GM23338 (cell line): ENCODE measurements at regions not wholly inside any gene's neighbourhood (a gene's known extent, or its start where the extent isn't known, plus 50 kb on each side); places are given as distances from the start of the nearest gene placed in this dataset.

Source experiments
- ATAC-seq: fragments of 200-7000 bp; cut with Tn5 transposase; 3 replicates; pipeline ENCODE4 v1.9.1; 2020
- DNase-seq: peaks from one replicate; pipeline ENCODE4 v3.0.0-alpha.2; 2015; ENCODE audit warnings: low spot score
- H2AFZ ChIP-seq: fragments of 200-600 bp; sonication (generic); 2 replicates; pipeline ENCODE4 v1.8.0; 2016; ENCODE audit warnings: antibody characterized with exemption, mild to moderate bottlenecking, moderate library complexity
- H3F3A ChIP-seq: fragments of 200-600 bp; sonication (generic); replicated peaks from 2 replicates; pipeline ENCODE4 v1.8.0; 2017; ENCODE audit warnings: antibody characterized with exemption, mixed run types, low read depth
- H3K27ac ChIP-seq: fragments of 200-600 bp; sonication (generic); 2 replicates; pipeline ENCODE4 v1.6.1; 2016; ENCODE audit warnings: low read depth
- H3K27me3 ChIP-seq: fragments of 200-600 bp; sonication (generic); 2 replicates; pipeline ENCODE4 v1.8.0; 2016; ENCODE audit warnings: mild to moderate bottlenecking, mixed run types, moderate library complexity; ENCODE audit not compliant: insufficient read depth
- H3K36me3 ChIP-seq: fragments of 200-600 bp; sonication (generic); 2 replicates; pipeline ENCODE4 v1.8.0; 2016; ENCODE audit warnings: mild to moderate bottlenecking; ENCODE audit not compliant: insufficient read depth
- H3K4me1 ChIP-seq: fragments of 200-600 bp; sonication (generic); 2 replicates; pipeline ENCODE4 v1.8.0; 2016; ENCODE audit warnings: mild to moderate bottlenecking, moderate library complexity; ENCODE audit not compliant: insufficient read depth
- H3K4me2 ChIP-seq: fragments of 200-600 bp; sonication (generic); 2 replicates; pipeline ENCODE4 v1.7.1; 2017; ENCODE audit warnings: mixed run types
- H3K4me3 ChIP-seq: fragments of 200-600 bp; sonication (generic); 2 replicates; pipeline ENCODE4 v1.6.1; 2016; ENCODE audit warnings: mixed run types
- H3K79me2 ChIP-seq: fragments of 200-600 bp; sonication (generic); replicated peaks from 2 replicates; pipeline ENCODE4 v1.8.0; 2017; ENCODE audit warnings: mild to moderate bottlenecking; ENCODE audit not compliant: insufficient read depth
- H3K9me2 ChIP-seq: fragments of 200-600 bp; sonication (generic); 2 replicates; pipeline ENCODE4 v1.8.0; 2017; ENCODE audit not compliant: insufficient read depth
- H4K20me1 ChIP-seq: fragments of 200-600 bp; sonication (generic); replicated peaks from 2 replicates; pipeline ENCODE4 v1.8.0; 2017; ENCODE audit warnings: mild to moderate bottlenecking; ENCODE audit not compliant: insufficient read depth
- H3K27ac Mint-ChIP-seq: 2 replicates; pipeline ENCODE4 v1.8.0; 2020; ENCODE audit warnings: inconsistent platforms, mild to moderate bottlenecking, moderate library complexity, mixed read lengths
- H3K27me3 Mint-ChIP-seq: 3 replicates; pipeline ENCODE4 v1.8.0; 2022; ENCODE audit warnings: low read depth, mild to moderate bottlenecking, moderate library complexity, mixed read lengths, inconsistent platforms; ENCODE audit not compliant: insufficient read depth, poor library complexity
- H3K36me3 Mint-ChIP-seq: 3 replicates; pipeline ENCODE4 v1.8.0; 2021; ENCODE audit warnings: low read depth, mild to moderate bottlenecking, inconsistent platforms, moderate library complexity, mixed read lengths
- H3K4me1 Mint-ChIP-seq: 3 replicates; pipeline ENCODE4 v1.8.0; 2020; ENCODE audit warnings: mild to moderate bottlenecking, inconsistent platforms, mixed read lengths
- H3K4me3 Mint-ChIP-seq: 3 replicates; pipeline ENCODE4 v1.8.0; 2021; ENCODE audit warnings: moderate library complexity, mild to moderate bottlenecking, inconsistent platforms, mixed read lengths
- H3K9me3 Mint-ChIP-seq: 3 replicates; pipeline ENCODE4 v1.8.0; 2020; ENCODE audit warnings: moderate library complexity, mild to moderate bottlenecking, inconsistent platforms, mixed read lengths
- CREB1 ChIP-seq: fragments of 250-450 bp; sonication (Bioruptor Pico); IDR thresholded peaks from 2 replicates; pipeline ENCODE4 v1.5.0; 2020; ENCODE audit warnings: low read depth, mild to moderate bottlenecking, moderate library complexity
- EZH2 ChIP-seq: fragments of 200-600 bp; sonication (generic); IDR thresholded peaks from one replicate; pipeline ENCODE4 v1.8.0; 2017; ENCODE audit warnings: antibody characterized with exemption, mild to moderate bottlenecking, low read depth; ENCODE audit not compliant: unreplicated experiment
- EZH2phosphoT487 ChIP-seq: fragments of 200-600 bp; sonication (generic); IDR thresholded peaks from one replicate; pipeline ENCODE4 v1.8.1; 2018; ENCODE audit warnings: antibody characterized with exemption; ENCODE audit not compliant: unreplicated experiment
- JUNB ChIP-seq: IDR thresholded peaks from one replicate; pipeline ENCODE4 v1.6.1; 2016; ENCODE audit warnings: antibody characterized with exemption; ENCODE audit not compliant: unreplicated experiment
- NANOG ChIP-seq: IDR thresholded peaks from 2 replicates; pipeline ENCODE4 v1.6.1; 2016; ENCODE audit warnings: antibody characterized with exemption, borderline replicate concordance
- POLR2AphosphoS5 ChIP-seq: IDR thresholded peaks from 2 replicates; pipeline ENCODE4 v1.6.1; 2016; ENCODE audit warnings: antibody characterized with exemption, low read depth
- STAT1 ChIP-seq: IDR thresholded peaks from one replicate; pipeline ENCODE4 v1.6.1; 2016; ENCODE audit warnings: antibody characterized with exemption; ENCODE audit not compliant: unreplicated experiment
- ZNF114 ChIP-seq: fragments of 250-450 bp; sonication (Bioruptor Pico); IDR thresholded peaks from 2 replicates; pipeline ENCODE4 v1.5.0; 2020; ENCODE audit warnings: mild to moderate bottlenecking, moderate library complexity
- ZNF331 ChIP-seq: fragments of 250-450 bp; sonication (Bioruptor Pico); IDR thresholded peaks from 2 replicates; pipeline ENCODE4 v1.5.0; 2020; ENCODE audit warnings: low read depth, mild to moderate bottlenecking, moderate library complexity
- TF ChIP-seq, protein P1 (sequence below): fragments of 250-450 bp; sonication (Bioruptor Pico); IDR thresholded peaks from 2 replicates; pipeline ENCODE4 v1.5.0; 2020; ENCODE audit warnings: mild to moderate bottlenecking, moderate library complexity
- TF ChIP-seq, protein P2 (sequence below): IDR thresholded peaks from one replicate; pipeline ENCODE4 v1.6.1; 2018; ENCODE audit warnings: antibody characterized with exemption; ENCODE audit not compliant: unreplicated experiment
- TF ChIP-seq, protein P3 (sequence below): IDR thresholded peaks from 2 replicates; pipeline ENCODE4 v1.6.1; 2016; ENCODE audit warnings: antibody characterized with exemption

DNA sequence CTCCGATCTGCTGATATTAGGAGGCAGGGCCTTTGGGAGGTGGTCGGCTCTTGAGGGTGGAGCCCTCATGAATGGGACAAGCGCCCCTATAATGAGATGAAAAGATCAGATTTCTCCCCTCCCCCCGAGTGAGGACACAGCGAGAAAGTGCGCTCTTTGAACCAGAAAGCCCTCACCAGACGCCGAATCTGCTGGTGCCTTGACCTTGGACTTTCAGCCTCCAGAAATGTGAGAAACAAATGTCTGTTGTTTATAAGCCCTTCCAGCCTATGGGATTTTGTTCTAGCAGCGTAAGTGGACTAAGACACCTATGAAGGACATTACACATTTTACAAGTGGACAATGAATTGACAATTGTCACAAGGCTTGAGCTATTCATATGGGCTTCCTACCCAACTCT is 80.2 kb downstream of the RIPK4 start:
- Mint-ChIP-seq H3K4me3 (no peak overlapping the region), H3K27me3 (peaks cover 10% of the 10 kb centered on the region), H3K27ac (no peak overlapping the region), H3K9me3 (no peaks in the 10 kb centered on the region; the same call in 2 of the 3 replicates), H3K4me1 (peaks cover 18% of the 10 kb centered on the region), H3K36me3 (no peaks in the 10 kb centered on the region)
- peak overlapping the region; percentile 14; the same call in 1 of the 2 replicates for H2AFZ ChIP-seq
- ATAC-seq (no peak), DNase-seq (no peak)
- TF ChIP-seq ZNF331 (CRISPR knock-in tag): no peak
- TF ChIP-seq ZNF114 (CRISPR knock-in tag): no peak
- no peak for TF ChIP-seq STAT1
- no peak for TF ChIP-seq EZH2phosphoT487
- TF ChIP-seq, protein P1, sequence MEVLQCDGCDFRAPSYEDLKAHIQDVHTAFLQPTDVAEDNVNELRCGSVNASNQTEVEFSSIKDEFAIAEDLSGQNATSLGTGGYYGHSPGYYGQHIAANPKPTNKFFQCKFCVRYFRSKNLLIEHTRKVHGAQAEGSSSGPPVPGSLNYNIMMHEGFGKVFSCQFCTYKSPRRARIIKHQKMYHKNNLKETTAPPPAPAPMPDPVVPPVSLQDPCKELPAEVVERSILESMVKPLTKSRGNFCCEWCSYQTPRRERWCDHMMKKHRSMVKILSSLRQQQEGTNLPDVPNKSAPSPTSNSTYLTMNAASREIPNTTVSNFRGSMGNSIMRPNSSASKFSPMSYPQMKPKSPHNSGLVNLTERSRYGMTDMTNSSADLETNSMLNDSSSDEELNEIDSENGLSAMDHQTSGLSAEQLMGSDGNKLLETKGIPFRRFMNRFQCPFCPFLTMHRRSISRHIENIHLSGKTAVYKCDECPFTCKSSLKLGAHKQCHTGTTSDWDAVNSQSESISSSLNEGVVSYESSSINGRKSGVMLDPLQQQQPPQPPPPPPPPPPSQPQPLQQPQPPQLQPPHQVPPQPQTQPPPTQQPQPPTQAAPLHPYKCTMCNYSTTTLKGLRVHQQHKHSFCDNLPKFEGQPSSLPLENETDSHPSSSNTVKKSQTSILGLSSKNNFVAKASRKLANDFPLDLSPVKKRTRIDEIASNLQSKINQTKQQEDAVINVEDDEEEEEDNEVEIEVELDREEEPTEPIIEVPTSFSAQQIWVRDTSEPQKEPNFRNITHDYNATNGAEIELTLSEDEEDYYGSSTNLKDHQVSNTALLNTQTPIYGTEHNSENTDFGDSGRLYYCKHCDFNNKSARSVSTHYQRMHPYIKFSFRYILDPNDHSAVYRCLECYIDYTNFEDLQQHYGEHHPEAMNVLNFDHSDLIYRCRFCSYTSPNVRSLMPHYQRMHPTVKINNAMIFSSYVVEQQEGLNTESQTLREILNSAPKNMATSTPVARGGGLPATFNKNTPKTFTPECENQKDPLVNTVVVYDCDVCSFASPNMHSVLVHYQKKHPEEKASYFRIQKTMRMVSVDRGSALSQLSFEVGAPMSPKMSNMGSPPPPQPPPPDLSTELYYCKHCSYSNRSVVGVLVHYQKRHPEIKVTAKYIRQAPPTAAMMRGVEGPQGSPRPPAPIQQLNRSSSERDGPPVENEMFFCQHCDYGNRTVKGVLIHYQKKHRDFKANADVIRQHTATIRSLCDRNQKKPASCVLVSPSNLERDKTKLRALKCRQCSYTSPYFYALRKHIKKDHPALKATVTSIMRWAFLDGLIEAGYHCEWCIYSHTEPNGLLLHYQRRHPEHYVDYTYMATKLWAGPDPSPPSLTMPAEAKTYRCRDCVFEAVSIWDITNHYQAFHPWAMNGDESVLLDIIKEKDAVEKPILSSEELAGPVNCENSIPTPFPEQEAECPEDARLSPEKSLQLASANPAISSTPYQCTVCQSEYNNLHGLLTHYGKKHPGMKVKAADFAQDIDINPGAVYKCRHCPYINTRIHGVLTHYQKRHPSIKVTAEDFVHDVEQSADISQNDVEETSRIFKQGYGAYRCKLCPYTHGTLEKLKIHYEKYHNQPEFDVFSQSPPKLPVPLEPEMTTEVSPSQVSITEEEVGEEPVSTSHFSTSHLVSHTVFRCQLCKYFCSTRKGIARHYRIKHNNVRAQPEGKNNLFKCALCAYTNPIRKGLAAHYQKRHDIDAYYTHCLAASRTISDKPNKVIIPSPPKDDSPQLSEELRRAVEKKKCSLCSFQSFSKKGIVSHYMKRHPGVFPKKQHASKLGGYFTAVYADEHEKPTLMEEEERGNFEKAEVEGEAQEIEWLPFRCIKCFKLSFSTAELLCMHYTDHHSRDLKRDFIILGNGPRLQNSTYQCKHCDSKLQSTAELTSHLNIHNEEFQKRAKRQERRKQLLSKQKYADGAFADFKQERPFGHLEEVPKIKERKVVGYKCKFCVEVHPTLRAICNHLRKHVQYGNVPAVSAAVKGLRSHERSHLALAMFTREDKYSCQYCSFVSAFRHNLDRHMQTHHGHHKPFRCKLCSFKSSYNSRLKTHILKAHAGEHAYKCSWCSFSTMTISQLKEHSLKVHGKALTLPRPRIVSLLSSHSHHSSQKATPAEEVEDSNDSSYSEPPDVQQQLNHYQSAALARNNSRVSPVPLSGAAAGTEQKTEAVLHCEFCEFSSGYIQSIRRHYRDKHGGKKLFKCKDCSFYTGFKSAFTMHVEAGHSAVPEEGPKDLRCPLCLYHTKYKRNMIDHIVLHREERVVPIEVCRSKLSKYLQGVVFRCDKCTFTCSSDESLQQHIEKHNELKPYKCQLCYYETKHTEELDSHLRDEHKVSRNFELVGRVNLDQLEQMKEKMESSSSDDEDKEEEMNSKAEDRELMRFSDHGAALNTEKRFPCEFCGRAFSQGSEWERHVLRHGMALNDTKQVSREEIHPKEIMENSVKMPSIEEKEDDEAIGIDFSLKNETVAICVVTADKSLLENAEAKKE (CRISPR knock-in tag): no peak
- no peak for TF ChIP-seq CREB1 (CRISPR knock-in tag)
- TF ChIP-seq JUNB: no peak
- TF ChIP-seq, protein P2, sequence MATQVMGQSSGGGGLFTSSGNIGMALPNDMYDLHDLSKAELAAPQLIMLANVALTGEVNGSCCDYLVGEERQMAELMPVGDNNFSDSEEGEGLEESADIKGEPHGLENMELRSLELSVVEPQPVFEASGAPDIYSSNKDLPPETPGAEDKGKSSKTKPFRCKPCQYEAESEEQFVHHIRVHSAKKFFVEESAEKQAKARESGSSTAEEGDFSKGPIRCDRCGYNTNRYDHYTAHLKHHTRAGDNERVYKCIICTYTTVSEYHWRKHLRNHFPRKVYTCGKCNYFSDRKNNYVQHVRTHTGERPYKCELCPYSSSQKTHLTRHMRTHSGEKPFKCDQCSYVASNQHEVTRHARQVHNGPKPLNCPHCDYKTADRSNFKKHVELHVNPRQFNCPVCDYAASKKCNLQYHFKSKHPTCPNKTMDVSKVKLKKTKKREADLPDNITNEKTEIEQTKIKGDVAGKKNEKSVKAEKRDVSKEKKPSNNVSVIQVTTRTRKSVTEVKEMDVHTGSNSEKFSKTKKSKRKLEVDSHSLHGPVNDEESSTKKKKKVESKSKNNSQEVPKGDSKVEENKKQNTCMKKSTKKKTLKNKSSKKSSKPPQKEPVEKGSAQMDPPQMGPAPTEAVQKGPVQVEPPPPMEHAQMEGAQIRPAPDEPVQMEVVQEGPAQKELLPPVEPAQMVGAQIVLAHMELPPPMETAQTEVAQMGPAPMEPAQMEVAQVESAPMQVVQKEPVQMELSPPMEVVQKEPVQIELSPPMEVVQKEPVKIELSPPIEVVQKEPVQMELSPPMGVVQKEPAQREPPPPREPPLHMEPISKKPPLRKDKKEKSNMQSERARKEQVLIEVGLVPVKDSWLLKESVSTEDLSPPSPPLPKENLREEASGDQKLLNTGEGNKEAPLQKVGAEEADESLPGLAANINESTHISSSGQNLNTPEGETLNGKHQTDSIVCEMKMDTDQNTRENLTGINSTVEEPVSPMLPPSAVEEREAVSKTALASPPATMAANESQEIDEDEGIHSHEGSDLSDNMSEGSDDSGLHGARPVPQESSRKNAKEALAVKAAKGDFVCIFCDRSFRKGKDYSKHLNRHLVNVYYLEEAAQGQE: no peak
- no peak for TF ChIP-seq EZH2
- TF ChIP-seq, protein P3, sequence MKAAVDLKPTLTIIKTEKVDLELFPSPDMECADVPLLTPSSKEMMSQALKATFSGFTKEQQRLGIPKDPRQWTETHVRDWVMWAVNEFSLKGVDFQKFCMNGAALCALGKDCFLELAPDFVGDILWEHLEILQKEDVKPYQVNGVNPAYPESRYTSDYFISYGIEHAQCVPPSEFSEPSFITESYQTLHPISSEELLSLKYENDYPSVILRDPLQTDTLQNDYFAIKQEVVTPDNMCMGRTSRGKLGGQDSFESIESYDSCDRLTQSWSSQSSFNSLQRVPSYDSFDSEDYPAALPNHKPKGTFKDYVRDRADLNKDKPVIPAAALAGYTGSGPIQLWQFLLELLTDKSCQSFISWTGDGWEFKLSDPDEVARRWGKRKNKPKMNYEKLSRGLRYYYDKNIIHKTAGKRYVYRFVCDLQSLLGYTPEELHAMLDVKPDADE: no peak
- TF ChIP-seq POLR2AphosphoS5: no peak
- TF ChIP-seq NANOG: no peak
- H3K27ac ChIP-seq: no peak overlapping the region
- H3K36me3 ChIP-seq: no peaks in the 10 kb centered on the region
- H3K27me3 ChIP-seq: no peaks in the 10 kb centered on the region
- H3K79me2 ChIP-seq: no peaks in the 10 kb centered on the region
- H3K4me3 ChIP-seq: no peak overlapping the region
- 0 out of 2 replicates have a peak, but pooled peaks cover 7% of the 10 kb centered on the region for H3K4me1 ChIP-seq
- no peaks in the 10 kb centered on the region for H3K9me2 ChIP-seq
- H3F3A ChIP-seq: no peaks in the 10 kb centered on the region
- H4K20me1 ChIP-seq: no peaks in the 10 kb centered on the region
- no peak overlapping the region for H3K4me2 ChIP-seq
